Transverse colon (tissue), 4 donors: ENCODE measurements at regions not wholly inside any gene's neighbourhood (a gene's known extent, or its start where the extent isn't known, plus 50 kb on each side); places are given as distances from the start of the nearest gene placed in this dataset.

Experiments used
- DNase-seq: peaks from one replicate; pipeline ENCODE4 v3.0.0-alpha.2; 2019
- H3K27ac ChIP-seq, 4 donors: fragments of 200-600 bp; sonication (generic); 2 replicates each; pipeline ENCODE4 v1.5.1; 2016 to 2018; ENCODE audit warnings: inconsistent platforms in 4 of 4
- H3K27me3 ChIP-seq: fragments of 200-600 bp; sonication (generic); 2 replicates; pipeline ENCODE4 v1.5.1; 2017; ENCODE audit warnings: inconsistent platforms
- H3K36me3 ChIP-seq, 4 donors: fragments of 200-600 bp; sonication (generic); 2 replicates each; pipeline ENCODE4 v1.5.1; 2017 to 2019; ENCODE audit warnings: inconsistent platforms in 4 of 4
- H3K4me1 ChIP-seq, 4 donors: fragments of 200-600 bp; sonication (generic); 2 replicates each; pipeline ENCODE4 v1.5.1; 2017 to 2020; ENCODE audit warnings: inconsistent platforms in 4 of 4
- H3K4me3 ChIP-seq, 4 donors: fragments of 200-600 bp; sonication (generic); 1 replicate in 1 of 4; 2 replicates in 3 of 4; pipeline versions ENCODE4 v1.5.1 to v1.6.1; 2017 to 2019; ENCODE audit warnings: inconsistent platforms in 4 of 4
- H3K9me3 ChIP-seq, 2 donors: fragments of 200-600 bp; sonication (generic); 2 replicates each; pipeline ENCODE4 v1.5.1; 2017 to 2019; ENCODE audit warnings: inconsistent platforms in 2 of 2
- CTCF ChIP-seq, 5 experiments: fragments of 200-600 bp in 3 of 5; fragments of 450-650 bp in 2 of 5; sonication (generic) in 3 of 5; IDR thresholded peaks; 1 replicate in 2 of 5; 2 replicates in 3 of 5; pipeline ENCODE4 v1.5.1; 2016 to 2017; ENCODE audit warnings: antibody characterized with exemption in 5 of 5, inconsistent platforms in 3 of 5, mild to moderate bottlenecking in 2 of 5, moderate library complexity in 1 of 5
- EP300 ChIP-seq: sonication (generic); formaldehyde crosslinking; IDR thresholded peaks from one replicate; pipeline ENCODE4 v1.6.1; 2017; ENCODE audit warnings: antibody characterized with exemption, low read depth
- POLR2A ChIP-seq: fragments of 450-650 bp; IDR thresholded peaks from one replicate; pipeline ENCODE4 v1.6.1; 2016; ENCODE audit warnings: antibody characterized with exemption, mild to moderate bottlenecking, moderate library complexity
- POLR2AphosphoS5 ChIP-seq, 3 donors: sonication (generic); formaldehyde crosslinking; IDR thresholded peaks; one replicate each; pipeline ENCODE4 v1.6.1; 2016; ENCODE audit warnings: antibody characterized with exemption in 3 of 3
- WGBS, 2 donors: methylation state at CpG; one replicate each; pipeline ENCODE4 v1.1.5; 2018; ENCODE audit warnings: low coverage in 1 of 2; 5-methylcytosine and 5-hydroxymethylcytosine counted together
- in situ Hi-C, 4 donors: fragments of 200-750 bp; cut with MboI; loops; one replicate each; pipeline versions ENCODE4 v1.15.0 to v1.15.1; 2017; ENCODE audit warnings: low sequenced_read_pairs in 3 of 4, low pct_ligation_motif_present in 1 of 4, low pct_unique_long_range_greater_than_20kb in 1 of 4
- intact Hi-C: fragments of 100-400 bp; cut with DNase I; formaldehyde crosslinking; loops from one replicate; pipeline ENCODE4 v1.15.1; 2023; ENCODE audit warnings: low total_unique reads

- in situ Hi-C loops = no loop called here
- intact Hi-C loops = no loop called here
- no peak for TF ChIP-seq POLR2A
- no peak for TF ChIP-seq CTCF (IDR thresholded peaks at IDR 0.05)
- TF ChIP-seq EP300 = no peak
- TF ChIP-seq POLR2AphosphoS5 (IDR thresholded peaks at IDR 0.05) = no peak
Observed at GRCh38 chr7:91375378-91375777, 111.1 kb downstream of the FZD1 start.

GRCh38 chr7:91378131-91378530 is 113.9 kb downstream of the FZD1 start:
- DNase-seq = no peak
- H3K4me1 ChIP-seq = no peaks in the 10 kb centered on the region
- H3K27me3 ChIP-seq = no peaks in the 10 kb centered on the region
- intact Hi-C loops = no loop called here
- WGBS, 2 donors = 50 to 85% methylated on average over 1 to 2 of the region's 2 CpGs
- in situ Hi-C loops = no loop called here
- no peaks in the 10 kb centered on the region for H3K36me3 ChIP-seq
- H3K27ac ChIP-seq = no peak overlapping the region
- no peak overlapping the region for H3K4me3 ChIP-seq
- TF ChIP-seq CTCF (IDR thresholded peaks at IDR 0.05) (no peak), POLR2A (no peak), POLR2AphosphoS5 (IDR thresholded peaks at IDR 0.05) (no peak), EP300 (no peak)
- H3K9me3 ChIP-seq = no peaks in the 10 kb centered on the region

More at GRCh38 chr7:91375378-91375777, 111.1 kb downstream of the FZD1 start:
- DNase-seq = no peak
- Histone ChIP-seq H3K27me3 (no peaks in the 10 kb centered on the region), H3K9me3 (no peaks in the 10 kb centered on the region), H3K4me1 (no peaks in the 10 kb centered on the region), H3K36me3 (no peaks in the 10 kb centered on the region), H3K4me3 (no peak overlapping the region), H3K27ac (no peak overlapping the region)
- 88% methylated on average over 2 of the region's 2 CpGs; no CpG with 5 or more reads in 1 of the 2 donors for WGBS, 2 donors

- in situ Hi-C loops = no loop called here
- DNase-seq = no peak
- WGBS, 2 donors = 60 to 72% methylated on average over 2 of the region's 2 CpGs
Observed at GRCh38 chr7:91379236-91379635, 115.0 kb downstream of the FZD1 start.

GRCh38 chr7:91379991-91380390 is 115.8 kb downstream of the FZD1 start:
- Histone ChIP-seq H3K27ac (no peak overlapping the region), H3K4me3 (no peak overlapping the region), H3K9me3 (no peaks in the 10 kb centered on the region), H3K4me1 (no peaks in the 10 kb centered on the region), H3K36me3 (no peaks in the 10 kb centered on the region), H3K27me3 (no peaks in the 10 kb centered on the region)
- no peak for DNase-seq
- in situ Hi-C loops = no loop called here
- TF ChIP-seq POLR2AphosphoS5 (IDR thresholded peaks at IDR 0.05) = no peak
- TF ChIP-seq EP300 = no peak
- TF ChIP-seq CTCF (IDR thresholded peaks at IDR 0.05) = no peak
- no peak for TF ChIP-seq POLR2A
- intact Hi-C loops = no loop called here
- 48 to 80% methylated on average over 2 of the region's 2 CpGs for WGBS, 2 donors

More at GRCh38 chr7:91379236-91379635, 115.0 kb downstream of the FZD1 start:
- Histone ChIP-seq H3K4me1 (no peaks in the 10 kb centered on the region), H3K27me3 (no peaks in the 10 kb centered on the region), H3K4me3 (no peak overlapping the region), H3K36me3 (no peaks in the 10 kb centered on the region), H3K9me3 (no peaks in the 10 kb centered on the region), H3K27ac (no peak overlapping the region)
- no peak for TF ChIP-seq POLR2A
- TF ChIP-seq POLR2AphosphoS5 (IDR thresholded peaks at IDR 0.05) = no peak
- no peak for TF ChIP-seq EP300
- no peak for TF ChIP-seq CTCF (IDR thresholded peaks at IDR 0.05)
- intact Hi-C loops = no loop called here
